Smooth muscle cell (in vitro differentiated cells): ENCODE measurements at regions not wholly inside any gene's neighbourhood (a gene's known extent, or its start where the extent isn't known, plus 50 kb on each side); places are given as distances from the start of the nearest gene placed in this dataset.

Source experiments
- DNase-seq: peaks from one replicate; lab custom pipeline; 2025; ENCODE audit not compliant: unreplicated experiment; lab: John Stamatoyannopoulos, UW
- H2AFZ ChIP-seq: fragments of 200-600 bp; sonication (generic); 2 replicates; pipeline ENCODE4 v1.6.0; 2016; ENCODE audit warnings: antibody characterized with exemption, low read depth, mild to moderate bottlenecking
- H3F3A ChIP-seq: fragments of 200-600 bp; sonication (generic); 2 replicates; pipeline ENCODE4 v1.6.0; 2017; ENCODE audit warnings: antibody characterized with exemption, low read depth
- H3K27ac ChIP-seq: fragments of 200-600 bp; sonication (generic); 2 replicates; pipeline ENCODE4 v1.5.1; 2016; ENCODE audit warnings: low read depth, mild to moderate bottlenecking
- H3K27me3 ChIP-seq: fragments of 200-600 bp; sonication (generic); 2 replicates; pipeline ENCODE4 v1.6.1; 2016; ENCODE audit warnings: low read depth, mild to moderate bottlenecking
- H3K36me3 ChIP-seq: fragments of 200-600 bp; sonication (generic); 2 replicates; pipeline ENCODE4 v1.5.1; 2016; ENCODE audit warnings: low read depth
- H3K4me1 ChIP-seq: fragments of 200-600 bp; sonication (generic); 2 replicates; pipeline ENCODE4 v1.5.1; 2016; ENCODE audit warnings: low read depth
- H3K4me2 ChIP-seq: fragments of 200-600 bp; sonication (generic); 2 replicates; pipeline ENCODE4 v1.6.0; 2016; ENCODE audit warnings: mild to moderate bottlenecking
- H3K4me3 ChIP-seq: fragments of 200-600 bp; sonication (generic); 2 replicates; pipeline ENCODE4 v1.5.1; 2016; ENCODE audit warnings: mild to moderate bottlenecking
- H3K79me2 ChIP-seq: fragments of 200-600 bp; sonication (generic); 2 replicates; pipeline ENCODE4 v1.6.0; 2016; ENCODE audit warnings: low read depth, mild to moderate bottlenecking
- H3K9ac ChIP-seq: fragments of 200-600 bp; sonication (generic); 2 replicates; pipeline ENCODE4 v1.6.0; 2016; ENCODE audit warnings: low read depth
- H3K9me3 ChIP-seq: fragments of 200-600 bp; sonication (generic); replicated peaks from 2 replicates; pipeline ENCODE4 v1.5.1; 2016; ENCODE audit warnings: low read depth
- H4K20me1 ChIP-seq: fragments of 200-600 bp; sonication (generic); 2 replicates; pipeline ENCODE4 v1.6.0; 2016; ENCODE audit warnings: low read depth
- CTCF ChIP-seq: fragments of 200-600 bp; sonication (generic); IDR thresholded peaks from 2 replicates; pipeline ENCODE4 v1.5.1; 2017; ENCODE audit warnings: borderline replicate concordance, mild to moderate bottlenecking, antibody characterized with exemption; ENCODE audit not compliant: insufficient read depth, poor library complexity, severe bottlenecking
- WGBS: methylation state at CpG from one replicate; pipeline ENCODE4 v1.1.7; 2016; ENCODE audit warnings: low lambda C conversion rate; 5-methylcytosine and 5-hydroxymethylcytosine counted together

GRCh38 chr4:29013341-29013740, 1706.8 kb upstream of the PCDH7 start:
- no peak overlapping the region for H3K4me3 ChIP-seq
- no peak overlapping the region for H3K9ac ChIP-seq
- no peak overlapping the region for H3K27ac ChIP-seq
- no peaks in the 10 kb centered on the region for H3F3A ChIP-seq
- DNase-seq, result no peak
- no peaks in the 10 kb centered on the region for H3K79me2 ChIP-seq
- peaks cover 5% of the 10 kb centered on the region for H3K9me3 ChIP-seq
- no peak overlapping the region for H3K4me2 ChIP-seq
- H3K4me1 ChIP-seq, result no peaks in the 10 kb centered on the region
- no peaks in the 10 kb centered on the region for H3K27me3 ChIP-seq
- no peaks in the 10 kb centered on the region for H4K20me1 ChIP-seq
- no peak for TF ChIP-seq CTCF
- H3K36me3 ChIP-seq, result no peaks in the 10 kb centered on the region
- 82% methylated on average over 2 of the region's 2 CpGs for WGBS
- no peak overlapping the region for H2AFZ ChIP-seq

- Histone ChIP-seq H3K27ac (no peak overlapping the region), H3F3A (no peaks in the 10 kb centered on the region), H3K79me2 (no peaks in the 10 kb centered on the region), H3K9me3 (peaks cover 5% of the 10 kb centered on the region), H3K9ac (no peak overlapping the region), H3K27me3 (no peaks in the 10 kb centered on the region), H2AFZ (no peak overlapping the region), H3K4me2 (no peak overlapping the region), H3K4me1 (no peaks in the 10 kb centered on the region), H3K4me3 (no peak overlapping the region), H3K36me3 (no peaks in the 10 kb centered on the region), H4K20me1 (no peaks in the 10 kb centered on the region)
- TF ChIP-seq CTCF, result no peak
- WGBS, result 90% methylated on average over 4 of the region's 4 CpGs
- DNase-seq, result no peak
These were observed 1705.6 kb upstream of the PCDH7 start for GRCh38 chr4:29014555-29014954.

GRCh38 chr4:29033703-29034102, 1686.5 kb upstream of the PCDH7 start:
- no peaks in the 10 kb centered on the region for H3K4me1 ChIP-seq
- no peak overlapping the region for H3K4me2 ChIP-seq
- H3K79me2 ChIP-seq, result no peaks in the 10 kb centered on the region
- no peak overlapping the region for H3K9ac ChIP-seq
- H2AFZ ChIP-seq, result no peak overlapping the region
- no peaks in the 10 kb centered on the region for H3K9me3 ChIP-seq
- H4K20me1 ChIP-seq, result no peaks in the 10 kb centered on the region
- no peak for TF ChIP-seq CTCF
- H3K27me3 ChIP-seq, result no peaks in the 10 kb centered on the region
- WGBS, result 87% methylated on average over 1 of the region's 1 CpG
- DNase-seq, result no peak
- H3K4me3 ChIP-seq, result no peak overlapping the region
- H3F3A ChIP-seq, result no peaks in the 10 kb centered on the region
- no peak overlapping the region for H3K27ac ChIP-seq
- H3K36me3 ChIP-seq, result no peaks in the 10 kb centered on the region

- no peak overlapping the region for H3K4me2 ChIP-seq
- DNase-seq, result no peak
- no peak overlapping the region for H3K9ac ChIP-seq
- no peaks in the 10 kb centered on the region for H3K36me3 ChIP-seq
- no peaks in the 10 kb centered on the region for H3K9me3 ChIP-seq
- H3K27me3 ChIP-seq, result no peaks in the 10 kb centered on the region
- H3K4me3 ChIP-seq, result no peak overlapping the region
- no peaks in the 10 kb centered on the region for H4K20me1 ChIP-seq
- no peaks in the 10 kb centered on the region for H3F3A ChIP-seq
- no peak overlapping the region for H3K27ac ChIP-seq
- H2AFZ ChIP-seq, result no peak overlapping the region
- H3K79me2 ChIP-seq, result no peaks in the 10 kb centered on the region
- peaks cover 3% of the 10 kb centered on the region for H3K4me1 ChIP-seq
- WGBS, result 92% methylated on average over 5 of the region's 5 CpGs
- TF ChIP-seq CTCF, result no peak
These were observed 1682.7 kb upstream of the PCDH7 start for GRCh38 chr4:29037501-29037900.
